ENCODE measurements at regions not wholly inside any gene's neighbourhood (a gene's known extent, or its start where the extent isn't known, plus 50 kb on each side); places are given as distances from the start of the nearest gene placed in this dataset.

GRCh38 chr18:26746398-26746797 is 119.1 kb downstream of the AQP4 start:
- peak overlapping the region in 5 of 7 donors; percentile 4 to 79 (median 53) for H3K27ac Mint-ChIP-seq
- H3K4me3 ChIP-seq (replicated peaks in 1 of 3; ENCODE audit: low read depth in 2 of 3, low read length in 3 of 3), result peak overlapping the region; percentile 14 to 62 (median 43)
- peak overlapping the region; percentile 62 for H3K4me2 ChIP-seq (replicated peaks; ENCODE audit: extremely low read depth, low read length, poor library complexity, severe bottlenecking)
- TF ChIP-seq CTCF (IDR thresholded peaks at IDR 0.05), result no peak
- WGBS (ENCODE audit: insufficient coverage), result 0% methylated on average over 1 of the region's 5 CpGs
- intact Hi-C loops (cut with micrococcal nuclease), result no loop called here
- peak overlapping the region; percentile 67 to 88 for H3K4me3 Mint-ChIP-seq
- no peaks in the 10 kb centered on the region for H3K27me3 ChIP-seq (ENCODE audit: control insufficient read depth in 2 of 2, insufficient read depth in 2 of 2, low read length in 2 of 2)
- no peaks in the 10 kb centered on the region for H3K9me3 ChIP-seq (replicated peaks in 1 of 2; ENCODE audit: control insufficient read depth in 1 of 2, insufficient read depth in 1 of 2, low read length in 2 of 2)
- H3K27ac ChIP-seq (ENCODE audit: low read depth in 1 of 2, low read length in 2 of 2), result peak overlapping the region in 1 of 2 donors; percentile 46
- H3K36me3 Mint-ChIP-seq, result no peaks in the 10 kb centered on the region
- no peaks in the 10 kb centered on the region for H3K36me3 ChIP-seq (replicated peaks in 1 of 2; ENCODE audit: control insufficient read depth in 1 of 2, insufficient read depth in 2 of 2, low read length in 2 of 2)
- H3K4me1 ChIP-seq (ENCODE audit: control insufficient read depth in 1 of 2, insufficient read depth in 2 of 2, low read length in 2 of 2), result peaks cover 15 to 21% of the 10 kb centered on the region in 2 donors
- no peak overlapping the region for H3K9ac ChIP-seq (ENCODE audit: insufficient read depth, low read length, poor library complexity, severe bottlenecking)
- no peaks in the 10 kb centered on the region for H4K20me1 ChIP-seq (ENCODE audit: insufficient read depth, low read length)
- no peaks in the 10 kb centered on the region for H3K79me2 ChIP-seq (ENCODE audit: insufficient read depth, low read length)
- peak overlapping the region; percentile 60 for H2AFZ ChIP-seq (ENCODE audit: insufficient read depth, low read depth, low read length, poor library complexity, severe bottlenecking)
- peaks cover 25% of the 10 kb centered on the region for H3K4me1 Mint-ChIP-seq
- peaks cover 0 to 3% (median 0%) of the 10 kb centered on the region in 7 donors for H3K9me3 Mint-ChIP-seq
- DNase-seq, result peak; percentile 40 to 56 (median 42)
- H3K27me3 Mint-ChIP-seq (ENCODE audit: low read depth in 3 of 3), result no peaks in the 10 kb centered on the region

GRCh38 chr18:26745288-26746181 is 120.0 kb downstream of the AQP4 start:
- Mint-ChIP-seq H3K4me1 (peaks cover 25% of the 10 kb centered on the region), H3K4me3 (no peak overlapping the region), H3K9me3 (peaks cover 0 to 3% (median 0%) of the 10 kb centered on the region in 7 donors), H3K27me3 (ENCODE audit: low read depth in 3 of 3) (no peaks in the 10 kb centered on the region), H3K36me3 (no peaks in the 10 kb centered on the region), H3K27ac (peak overlapping the region in 1 of 7 donors; percentile 3)
- Histone ChIP-seq H3K36me3 (replicated peaks in 1 of 2; ENCODE audit: control insufficient read depth in 1 of 2, insufficient read depth in 2 of 2, low read length in 2 of 2) (no peaks in the 10 kb centered on the region), H3K79me2 (ENCODE audit: insufficient read depth, low read length) (no peaks in the 10 kb centered on the region), H2AFZ (ENCODE audit: insufficient read depth, low read depth, low read length, poor library complexity, severe bottlenecking) (no peak overlapping the region), H3K27me3 (ENCODE audit: control insufficient read depth in 2 of 2, insufficient read depth in 2 of 2, low read length in 2 of 2) (no peaks in the 10 kb centered on the region), H3K4me3 (replicated peaks in 1 of 3; ENCODE audit: low read depth in 2 of 3, low read length in 3 of 3) (no peak overlapping the region), H3K9ac (ENCODE audit: insufficient read depth, low read length, poor library complexity, severe bottlenecking) (no peak overlapping the region), H3K27ac (ENCODE audit: low read depth in 1 of 2, low read length in 2 of 2) (no peak overlapping the region), H3K4me1 (ENCODE audit: control insufficient read depth in 1 of 2, insufficient read depth in 2 of 2, low read length in 2 of 2) (peaks cover 15 to 21% of the 10 kb centered on the region in 2 donors), H3K4me2 (replicated peaks; ENCODE audit: extremely low read depth, low read length, poor library complexity, severe bottlenecking) (peak overlapping the region; percentile 62), H4K20me1 (ENCODE audit: insufficient read depth, low read length) (no peaks in the 10 kb centered on the region), H3K9me3 (replicated peaks in 1 of 2; ENCODE audit: control insufficient read depth in 1 of 2, insufficient read depth in 1 of 2, low read length in 2 of 2) (no peaks in the 10 kb centered on the region)
- intact Hi-C loops (cut with micrococcal nuclease), result no loop called here
- no peak for DNase-seq
- TF ChIP-seq CTCF (IDR thresholded peaks at IDR 0.05), result no peak
- WGBS (ENCODE audit: insufficient coverage), result 83% methylated on average over 6 of the region's 6 CpGs

All from CD14-positive monocyte (primary cell).